ENCODE measurements at regions not wholly inside any gene's neighbourhood (a gene's known extent, or its start where the extent isn't known, plus 50 kb on each side); places are given as distances from the start of the nearest gene placed in this dataset.

DNA sequence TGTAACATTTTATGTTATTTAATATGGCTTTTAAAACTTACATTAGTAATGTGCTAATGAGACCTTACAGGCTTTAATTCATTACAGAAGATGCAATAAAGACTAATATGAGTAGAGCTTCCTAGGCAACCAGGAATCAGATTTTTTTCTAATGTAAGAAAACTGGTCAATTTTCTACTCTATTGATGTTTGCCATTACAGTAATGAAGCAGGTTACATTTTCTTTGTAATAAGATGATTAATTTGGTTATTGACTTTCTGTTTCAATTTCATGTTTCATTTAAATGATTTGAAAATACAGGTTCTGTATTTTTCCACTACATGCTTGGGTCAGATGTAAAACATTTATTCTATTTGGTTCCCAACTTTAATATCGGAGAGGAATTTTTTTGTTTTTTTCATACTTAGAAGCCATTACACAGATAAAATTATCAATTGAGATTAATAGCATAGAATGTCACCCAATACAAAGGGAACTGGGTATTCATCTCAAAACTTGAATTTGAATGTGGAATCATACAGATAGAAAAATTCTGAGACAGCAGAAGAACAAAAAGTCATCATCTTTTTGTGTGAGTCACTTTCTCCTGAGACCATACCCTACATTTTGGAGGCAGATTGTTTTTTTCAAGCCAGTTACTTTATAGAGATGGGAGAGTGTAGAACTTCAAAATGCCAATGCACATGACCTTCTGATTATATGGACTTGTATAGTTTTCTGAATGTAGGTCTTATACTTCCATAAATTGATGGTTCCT lies 133.6 kb upstream of the HMHB1 start:
- Mint-ChIP-seq H3K27ac (no peak overlapping the region), H3K4me3 (no peak overlapping the region), H3K27me3 (ENCODE audit: low read depth) (no peaks in the 10 kb centered on the region), H3K4me1 (peaks cover 0 to 5% of the 10 kb centered on the region in 2 experiments; a peak in 1 of 4 replicates), H3K36me3 (ENCODE audit: insufficient read depth in 1 of 3, low read depth in 3 of 3) (no peaks in the 10 kb centered on the region), H3K9me3 (no peaks in the 10 kb centered on the region)
- Histone ChIP-seq H3K56ac (ENCODE audit: insufficient read length, low read depth, low read length) (no peak overlapping the region), H3T11ph (ENCODE audit: low read length) (no peak overlapping the region), H4K91ac (ENCODE audit: insufficient read length, low read depth, low read length) (no peak overlapping the region), H3K23ac (ENCODE audit: insufficient read length, low read depth, low read length) (no peak overlapping the region), H4K5ac (ENCODE audit: insufficient read length, low read depth, low read length) (no peak overlapping the region), H3K9me3 (ENCODE audit: control insufficient read depth, low read depth, low read length) (no peaks in the 10 kb centered on the region), H3K27me3 (ENCODE audit: insufficient read depth, low read length) (no peaks in the 10 kb centered on the region), H3K14ac (ENCODE audit: insufficient read depth, low read length) (no peak overlapping the region), H3K18ac (ENCODE audit: insufficient read length, low read depth, low read length) (no peak overlapping the region), H2AK5ac (ENCODE audit: insufficient read length, low read length) (no peak overlapping the region), H3K27ac (ENCODE audit: insufficient read length, low read depth, low read length) (no peak overlapping the region), H2BK120ac (ENCODE audit: low read depth, low read length, poor library complexity, severe bottlenecking) (no peak overlapping the region), H4K8ac (replicated peaks; ENCODE audit: insufficient read length, low read depth, low read length) (no peak overlapping the region), H3K4ac (ENCODE audit: low read depth, low read length) (no peak overlapping the region), H2BK15ac (ENCODE audit: low read depth, low read length) (no peak overlapping the region), H4K20me1 (ENCODE audit: control insufficient read depth, insufficient read depth, insufficient read length) (no peaks in the 10 kb centered on the region), H3K23me2 (ENCODE audit: insufficient read length, low read depth, low read length, poor library complexity, severe bottlenecking) (no peaks in the 10 kb centered on the region), H2BK20ac (ENCODE audit: low read depth, low read length, poor library complexity, severe bottlenecking) (no peak overlapping the region), H3K79me2 (ENCODE audit: insufficient read depth, low read length) (no peaks in the 10 kb centered on the region), H3K9ac (ENCODE audit: extremely low read depth, insufficient read length, low read length) (no peak overlapping the region), H2BK12ac (ENCODE audit: insufficient read length, low read depth, low read length) (no peak overlapping the region), H3K79me1 (ENCODE audit: insufficient read depth, low read depth, low read length, poor library complexity, severe bottlenecking) (no peaks in the 10 kb centered on the region), H3K4me2 (ENCODE audit: insufficient read depth, insufficient read length, low read length) (no peak overlapping the region), H2AFZ (ENCODE audit: low read length) (no peak overlapping the region), H2BK5ac (ENCODE audit: insufficient read length, low read length) (no peak overlapping the region), H3K4me1 (ENCODE audit: insufficient read depth, low read length) (no peaks in the 10 kb centered on the region)
- TF ChIP-seq, protein P1, sequence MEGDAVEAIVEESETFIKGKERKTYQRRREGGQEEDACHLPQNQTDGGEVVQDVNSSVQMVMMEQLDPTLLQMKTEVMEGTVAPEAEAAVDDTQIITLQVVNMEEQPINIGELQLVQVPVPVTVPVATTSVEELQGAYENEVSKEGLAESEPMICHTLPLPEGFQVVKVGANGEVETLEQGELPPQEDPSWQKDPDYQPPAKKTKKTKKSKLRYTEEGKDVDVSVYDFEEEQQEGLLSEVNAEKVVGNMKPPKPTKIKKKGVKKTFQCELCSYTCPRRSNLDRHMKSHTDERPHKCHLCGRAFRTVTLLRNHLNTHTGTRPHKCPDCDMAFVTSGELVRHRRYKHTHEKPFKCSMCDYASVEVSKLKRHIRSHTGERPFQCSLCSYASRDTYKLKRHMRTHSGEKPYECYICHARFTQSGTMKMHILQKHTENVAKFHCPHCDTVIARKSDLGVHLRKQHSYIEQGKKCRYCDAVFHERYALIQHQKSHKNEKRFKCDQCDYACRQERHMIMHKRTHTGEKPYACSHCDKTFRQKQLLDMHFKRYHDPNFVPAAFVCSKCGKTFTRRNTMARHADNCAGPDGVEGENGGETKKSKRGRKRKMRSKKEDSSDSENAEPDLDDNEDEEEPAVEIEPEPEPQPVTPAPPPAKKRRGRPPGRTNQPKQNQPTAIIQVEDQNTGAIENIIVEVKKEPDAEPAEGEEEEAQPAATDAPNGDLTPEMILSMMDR (conservative IDR thresholded peaks at IDR 0.05), result no peak
- no CpG with 5 or more reads among the region's 1 CpG for WGBS (ENCODE audit: extremely low coverage, insufficient read length, low lambda C conversion rate)
- no peak for DNase-seq

Data from H9 (cell line).